ENCODE measurements at regions not wholly inside any gene's neighbourhood (a gene's known extent, or its start where the extent isn't known, plus 50 kb on each side); places are given as distances from the start of the nearest gene placed in this dataset.

DNA sequence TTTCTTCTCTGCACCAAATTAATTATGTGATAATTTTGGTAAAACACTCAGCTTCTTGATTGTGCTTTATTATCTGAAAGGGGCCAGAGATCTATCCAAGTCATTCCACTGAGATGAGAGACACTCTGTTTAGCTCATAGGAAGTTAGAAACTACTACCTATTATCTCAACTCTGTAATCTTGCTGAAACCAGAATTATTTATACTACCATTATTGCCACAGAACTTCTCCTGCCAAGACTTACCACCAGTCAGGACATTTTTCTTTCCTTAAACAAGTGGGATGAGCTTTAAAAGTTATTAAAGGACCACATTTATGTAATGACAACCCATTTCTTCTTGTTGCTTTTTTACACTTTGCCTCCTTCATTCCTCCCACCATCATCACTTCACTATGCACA, 855.6 kb upstream of the PIK3C3 start:
- no peak for TF ChIP-seq CTCF (IDR thresholded peaks at IDR 0.05)
- TF ChIP-seq EP300 (IDR thresholded peaks at IDR 0.05): no peak

Data from ovary (tissue), 3 donors.